GM19467 (cell line): ENCODE measurements at regions not wholly inside any gene's neighbourhood (a gene's known extent, or its start where the extent isn't known, plus 50 kb on each side); places are given as distances from the start of the nearest gene placed in this dataset.
"Not testable (repeated sequence)": the region's sequence is repeated elsewhere in the genome, so short reads cannot be mapped to it uniquely, and the experiment has no call there.

ENCODE experiments used
- ATAC-seq: cut with Tn5 transposase; IDR thresholded peaks from one replicate; pipeline ENCODE4 v1.9.1; 2021; ENCODE audit warnings: mild to moderate bottlenecking, moderate library complexity; ENCODE audit not compliant: unreplicated experiment

- no peak for ATAC-seq
Observed at GRCh38 chr2:187078297-187078696, 229.3 kb upstream of the ZSWIM2 start.

GRCh38 chr2:187075671-187076070 is 226.7 kb upstream of the ZSWIM2 start:
- ATAC-seq = no peak

- no peak for ATAC-seq
Observed at GRCh38 chr2:187075199-187075635, 226.2 kb upstream of the ZSWIM2 start.

GRCh38 chr2:187058198-187058597 is 209.2 kb upstream of the ZSWIM2 start:
- ATAC-seq = no peak

- no peak for ATAC-seq
Observed at GRCh38 chr2:187057466-187057865, 208.5 kb upstream of the ZSWIM2 start.

GRCh38 chr2:187056416-187057334 is 207.7 kb upstream of the ZSWIM2 start:
- no peak for ATAC-seq

- no peak for ATAC-seq
Observed at GRCh38 chr2:187055463-187055862, 206.5 kb upstream of the ZSWIM2 start.

GRCh38 chr2:187054501-187055319 is 205.7 kb upstream of the ZSWIM2 start:
- ATAC-seq = no peak

- peak; percentile 93 for ATAC-seq
Observed at GRCh38 chr2:187051350-187051749, 202.4 kb upstream of the ZSWIM2 start.

- no peak for ATAC-seq
Observed at GRCh38 chr2:187050409-187050998, 201.5 kb upstream of the ZSWIM2 start.

GRCh38 chr2:187037310-187037709 is 188.3 kb upstream of the ZSWIM2 start:
- ATAC-seq = no peak

- no peak for ATAC-seq
Observed at GRCh38 chr2:187034434-187034833, 185.5 kb upstream of the ZSWIM2 start.

GRCh38 chr2:187024739-187025138 is 175.8 kb upstream of the ZSWIM2 start:
- ATAC-seq = no peak

- not testable (repeated sequence) for ATAC-seq
Observed at GRCh38 chr2:187023996-187024395, 175.0 kb upstream of the ZSWIM2 start.

GRCh38 chr2:187017438-187017837 is 168.5 kb upstream of the ZSWIM2 start:
- no peak for ATAC-seq

GRCh38 chr2:187013058-187013457 is 164.1 kb upstream of the ZSWIM2 start:
- ATAC-seq = no peak

GRCh38 chr2:187011206-187011832 is 162.3 kb upstream of the ZSWIM2 start:
- ATAC-seq = no peak

- ATAC-seq = no peak
Observed at GRCh38 chr2:187009483-187010239, 160.7 kb upstream of the ZSWIM2 start.

GRCh38 chr2:187008111-187008510 is 159.1 kb upstream of the ZSWIM2 start:
- ATAC-seq = no peak

GRCh38 chr2:187003611-187004010 is 154.6 kb upstream of the ZSWIM2 start:
- ATAC-seq = no peak
